Panc1 (cell line): ENCODE measurements at regions not wholly inside any gene's neighbourhood (a gene's known extent, or its start where the extent isn't known, plus 50 kb on each side); places are given as distances from the start of the nearest gene placed in this dataset.

Source experiments
- POLR2AphosphoS5 ChIP-seq: IDR thresholded peaks from 2 replicates; pipeline ENCODE4 v1.6.1; 2012; ENCODE audit warnings: mild to moderate bottlenecking, low read depth, low read length, moderate library complexity
- TF ChIP-seq, protein P1 (sequence below): fragments of 450-650 bp; IDR thresholded peaks from 2 replicates; pipeline ENCODE4 v1.5.1; 2017; ENCODE audit warnings: mild to moderate bottlenecking
- TF ChIP-seq, protein P2 (sequence below), 2 experiments: IDR thresholded peaks; 2 replicates each; pipeline ENCODE4 v1.6.1; 2011 to 2012; ENCODE audit warnings: low read depth in 2 of 2, control low read depth in 1 of 2, low read length in 1 of 2, mild to moderate bottlenecking in 1 of 2, moderate library complexity in 1 of 2; ENCODE audit not compliant: insufficient read depth in 1 of 2

DNA sequence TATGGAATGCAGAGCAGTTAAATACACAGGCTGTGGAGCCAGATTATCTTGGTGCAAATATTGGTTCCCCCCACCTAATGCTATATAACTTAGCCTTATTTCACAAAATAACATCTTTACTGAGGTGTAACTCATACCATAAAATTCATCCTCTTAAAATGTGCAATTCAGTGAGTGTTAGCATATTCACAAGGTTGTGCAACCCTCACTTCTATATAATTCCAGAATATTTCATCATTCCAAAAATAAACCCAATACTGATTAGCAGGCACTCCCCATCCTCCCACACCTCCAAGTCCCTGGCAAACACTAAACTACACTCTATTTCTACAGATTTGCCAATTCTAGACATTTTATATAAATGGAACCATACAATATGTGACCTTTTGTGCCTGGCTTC lies 116.3 kb upstream of the CNTN1 start:
- TF ChIP-seq POLR2AphosphoS5: no peak
- TF ChIP-seq, protein P1, sequence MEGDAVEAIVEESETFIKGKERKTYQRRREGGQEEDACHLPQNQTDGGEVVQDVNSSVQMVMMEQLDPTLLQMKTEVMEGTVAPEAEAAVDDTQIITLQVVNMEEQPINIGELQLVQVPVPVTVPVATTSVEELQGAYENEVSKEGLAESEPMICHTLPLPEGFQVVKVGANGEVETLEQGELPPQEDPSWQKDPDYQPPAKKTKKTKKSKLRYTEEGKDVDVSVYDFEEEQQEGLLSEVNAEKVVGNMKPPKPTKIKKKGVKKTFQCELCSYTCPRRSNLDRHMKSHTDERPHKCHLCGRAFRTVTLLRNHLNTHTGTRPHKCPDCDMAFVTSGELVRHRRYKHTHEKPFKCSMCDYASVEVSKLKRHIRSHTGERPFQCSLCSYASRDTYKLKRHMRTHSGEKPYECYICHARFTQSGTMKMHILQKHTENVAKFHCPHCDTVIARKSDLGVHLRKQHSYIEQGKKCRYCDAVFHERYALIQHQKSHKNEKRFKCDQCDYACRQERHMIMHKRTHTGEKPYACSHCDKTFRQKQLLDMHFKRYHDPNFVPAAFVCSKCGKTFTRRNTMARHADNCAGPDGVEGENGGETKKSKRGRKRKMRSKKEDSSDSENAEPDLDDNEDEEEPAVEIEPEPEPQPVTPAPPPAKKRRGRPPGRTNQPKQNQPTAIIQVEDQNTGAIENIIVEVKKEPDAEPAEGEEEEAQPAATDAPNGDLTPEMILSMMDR: no peak
- TF ChIP-seq, protein P2, sequence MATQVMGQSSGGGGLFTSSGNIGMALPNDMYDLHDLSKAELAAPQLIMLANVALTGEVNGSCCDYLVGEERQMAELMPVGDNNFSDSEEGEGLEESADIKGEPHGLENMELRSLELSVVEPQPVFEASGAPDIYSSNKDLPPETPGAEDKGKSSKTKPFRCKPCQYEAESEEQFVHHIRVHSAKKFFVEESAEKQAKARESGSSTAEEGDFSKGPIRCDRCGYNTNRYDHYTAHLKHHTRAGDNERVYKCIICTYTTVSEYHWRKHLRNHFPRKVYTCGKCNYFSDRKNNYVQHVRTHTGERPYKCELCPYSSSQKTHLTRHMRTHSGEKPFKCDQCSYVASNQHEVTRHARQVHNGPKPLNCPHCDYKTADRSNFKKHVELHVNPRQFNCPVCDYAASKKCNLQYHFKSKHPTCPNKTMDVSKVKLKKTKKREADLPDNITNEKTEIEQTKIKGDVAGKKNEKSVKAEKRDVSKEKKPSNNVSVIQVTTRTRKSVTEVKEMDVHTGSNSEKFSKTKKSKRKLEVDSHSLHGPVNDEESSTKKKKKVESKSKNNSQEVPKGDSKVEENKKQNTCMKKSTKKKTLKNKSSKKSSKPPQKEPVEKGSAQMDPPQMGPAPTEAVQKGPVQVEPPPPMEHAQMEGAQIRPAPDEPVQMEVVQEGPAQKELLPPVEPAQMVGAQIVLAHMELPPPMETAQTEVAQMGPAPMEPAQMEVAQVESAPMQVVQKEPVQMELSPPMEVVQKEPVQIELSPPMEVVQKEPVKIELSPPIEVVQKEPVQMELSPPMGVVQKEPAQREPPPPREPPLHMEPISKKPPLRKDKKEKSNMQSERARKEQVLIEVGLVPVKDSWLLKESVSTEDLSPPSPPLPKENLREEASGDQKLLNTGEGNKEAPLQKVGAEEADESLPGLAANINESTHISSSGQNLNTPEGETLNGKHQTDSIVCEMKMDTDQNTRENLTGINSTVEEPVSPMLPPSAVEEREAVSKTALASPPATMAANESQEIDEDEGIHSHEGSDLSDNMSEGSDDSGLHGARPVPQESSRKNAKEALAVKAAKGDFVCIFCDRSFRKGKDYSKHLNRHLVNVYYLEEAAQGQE (IDR thresholded peaks at IDR 0.05; ENCODE audit: insufficient read depth in 1 of 2, low read depth in 2 of 2, low read length in 1 of 2): no peak
